ENCODE measurements at regions not wholly inside any gene's neighbourhood (a gene's known extent, or its start where the extent isn't known, plus 50 kb on each side); places are given as distances from the start of the nearest gene placed in this dataset.

- no peak for DNase-seq
Measured at GRCh38 chr9:108392877-108393276, 462.9 kb downstream of the ACTL7B start.

GRCh38 chr9:108389056-108389455 is 466.7 kb downstream of the ACTL7B start:
- no peak for DNase-seq

- DNase-seq, result no peak
Measured at GRCh38 chr9:108386859-108387384, 468.9 kb downstream of the ACTL7B start.

- no peak for DNase-seq
Measured at GRCh38 chr9:108386032-108386431, 469.8 kb downstream of the ACTL7B start.

GRCh38 chr9:108383796-108384195 is 472.0 kb downstream of the ACTL7B start:
- no peak for DNase-seq

GRCh38 chr9:108382310-108382709 is 473.5 kb downstream of the ACTL7B start:
- DNase-seq, result no peak

GRCh38 chr9:108377881-108378280 is 477.9 kb downstream of the ACTL7B start:
- no peak for DNase-seq

GRCh38 chr9:108377382-108377781 is 478.4 kb downstream of the ACTL7B start:
- no peak for DNase-seq

- no peak for DNase-seq
Measured at GRCh38 chr9:108376140-108376539, 479.6 kb downstream of the ACTL7B start.

- no peak for DNase-seq
Measured at GRCh38 chr9:108374626-108375025, 481.2 kb downstream of the ACTL7B start.

GRCh38 chr9:108367188-108367587 is 488.6 kb downstream of the ACTL7B start:
- DNase-seq, result no peak

- no peak for DNase-seq
Measured at GRCh38 chr9:108363311-108363710, 492.5 kb downstream of the ACTL7B start.

- DNase-seq, result no peak
Measured at GRCh38 chr9:108360304-108360703, 495.5 kb downstream of the ACTL7B start.

- DNase-seq, result no peak
Measured at GRCh38 chr9:108356806-108357205, 499.0 kb downstream of the ACTL7B start.

GRCh38 chr9:108351571-108351970 is 504.2 kb downstream of the ACTL7B start:
- no peak for DNase-seq

GRCh38 chr9:108347463-108348188 is 508.2 kb downstream of the ACTL7B start:
- no peak for DNase-seq

- DNase-seq, result no peak
Measured at GRCh38 chr9:108345826-108346225, 510.0 kb downstream of the ACTL7B start.

- no peak for DNase-seq
Measured at GRCh38 chr9:108339251-108339650, 516.5 kb downstream of the ACTL7B start.

- no peak for DNase-seq
Measured at GRCh38 chr9:108336575-108336974, 519.2 kb downstream of the ACTL7B start.

- DNase-seq, result no peak
Measured at GRCh38 chr9:108333530-108333983, 522.2 kb downstream of the ACTL7B start.

GRCh38 chr9:108331596-108331995 is 524.2 kb downstream of the ACTL7B start:
- DNase-seq, result no peak

- DNase-seq, result no peak
Measured at GRCh38 chr9:108325406-108325805, 530.4 kb downstream of the ACTL7B start.

GRCh38 chr9:108323615-108324014 is 532.2 kb downstream of the ACTL7B start:
- DNase-seq, result no peak

- no peak for DNase-seq
Measured at GRCh38 chr9:108322326-108323098, 533.3 kb downstream of the ACTL7B start.

Data from activated CD4-positive, CD25-positive, alpha-beta regulatory T cell (primary cell).